Trophoblast cell (in vitro differentiated cells and primary cell): ENCODE measurements at regions not wholly inside any gene's neighbourhood (a gene's known extent, or its start where the extent isn't known, plus 50 kb on each side); places are given as distances from the start of the nearest gene placed in this dataset.

Experiments used
- DNase-seq, 2 donors: peaks; one replicate each; pipeline ENCODE4 v3.0.0-alpha.2; 2016
- H2AFZ ChIP-seq: 2 replicates; pipeline ENCODE4 v1.6.1; 2013; ENCODE audit warnings: low read length, moderate library complexity, mild to moderate bottlenecking; ENCODE audit not compliant: insufficient read depth, poor library complexity
- H2AK5ac ChIP-seq: 2 replicates; pipeline ENCODE4 v1.6.1; 2013; ENCODE audit warnings: mild to moderate bottlenecking, low read length
- H2BK120ac ChIP-seq: 2 replicates; pipeline ENCODE4 v1.6.1; 2013; ENCODE audit warnings: low read length, mild to moderate bottlenecking, moderate library complexity; ENCODE audit not compliant: insufficient read depth, poor library complexity
- H2BK12ac ChIP-seq: 2 replicates; pipeline ENCODE4 v1.6.1; 2013; ENCODE audit warnings: mild to moderate bottlenecking, low read length, moderate library complexity
- H2BK5ac ChIP-seq: 2 replicates; pipeline ENCODE4 v1.6.1; 2013; ENCODE audit warnings: low read length, low read depth, moderate library complexity, mild to moderate bottlenecking; ENCODE audit not compliant: poor library complexity
- H3K14ac ChIP-seq: 2 replicates; pipeline ENCODE4 v1.6.1; 2013; ENCODE audit warnings: mild to moderate bottlenecking, low read length
- H3K18ac ChIP-seq: 2 replicates; pipeline ENCODE4 v1.6.1; 2013; ENCODE audit warnings: mild to moderate bottlenecking, low read length
- H3K23ac ChIP-seq: 2 replicates; pipeline ENCODE4 v1.6.1; 2013; ENCODE audit warnings: low read length
- H3K27ac ChIP-seq: 2 replicates; pipeline ENCODE4 v1.5.1; 2013; ENCODE audit warnings: low read depth, mild to moderate bottlenecking, inconsistent platforms, low read length, moderate library complexity
- H3K27me3 ChIP-seq: 2 replicates; pipeline ENCODE4 v1.6.1; 2013; ENCODE audit warnings: inconsistent platforms, mild to moderate bottlenecking, low read length, moderate library complexity; ENCODE audit not compliant: insufficient read depth
- H3K36me3 ChIP-seq, 2 experiments: 1 replicate in 1 of 2; 2 replicates in 1 of 2; pipeline ENCODE4 v1.6.1; 2013; ENCODE audit warnings: low read length in 2 of 2, mild to moderate bottlenecking in 2 of 2, moderate library complexity in 1 of 2; ENCODE audit not compliant: insufficient read depth in 2 of 2, control insufficient read depth in 1 of 2
- H3K4ac ChIP-seq: 2 replicates; pipeline ENCODE4 v1.6.1; 2013; ENCODE audit warnings: low read depth, mild to moderate bottlenecking, low read length, moderate library complexity
- H3K4me1 ChIP-seq, 2 experiments: 1 replicate in 1 of 2; 2 replicates in 1 of 2; pipeline ENCODE4 v1.6.1; 2013; ENCODE audit warnings: low read length in 2 of 2, mild to moderate bottlenecking in 2 of 2, moderate library complexity in 1 of 2; ENCODE audit not compliant: insufficient read depth in 2 of 2, control insufficient read depth in 1 of 2
- H3K4me2 ChIP-seq: 2 replicates; pipeline ENCODE4 v1.6.1; 2013; ENCODE audit warnings: inconsistent platforms, mild to moderate bottlenecking, low read length, moderate library complexity
- H3K4me3 ChIP-seq: 2 replicates; pipeline ENCODE4 v1.5.1; 2013; ENCODE audit warnings: mild to moderate bottlenecking, low read depth, low read length, inconsistent platforms
- H3K79me1 ChIP-seq: one replicate; pipeline ENCODE4 v1.6.1; 2013; ENCODE audit warnings: low read length
- H3K79me2 ChIP-seq: 2 replicates; pipeline ENCODE4 v1.6.1; 2013; ENCODE audit warnings: low read length, mild to moderate bottlenecking; ENCODE audit not compliant: control insufficient read depth, insufficient read depth, poor library complexity
- H3K9ac ChIP-seq: 2 replicates; pipeline ENCODE4 v1.6.1; 2013; ENCODE audit warnings: mild to moderate bottlenecking, low read length
- H3K9me3 ChIP-seq: 2 replicates; pipeline ENCODE4 v1.6.1; 2013; ENCODE audit warnings: low read depth, mild to moderate bottlenecking, control low read depth, inconsistent platforms, low read length; ENCODE audit not compliant: insufficient read depth
- H4K12ac ChIP-seq: 2 replicates; pipeline ENCODE4 v1.6.1; 2013; ENCODE audit warnings: low read depth, mild to moderate bottlenecking, low read length, moderate library complexity
- H4K8ac ChIP-seq: 2 replicates; pipeline ENCODE4 v1.6.1; 2013; ENCODE audit warnings: low read depth, mild to moderate bottlenecking, low read length, moderate library complexity
- H4K91ac ChIP-seq: one replicate; pipeline ENCODE4 v1.6.1; 2013; ENCODE audit warnings: low read depth, mild to moderate bottlenecking, low read length, moderate library complexity
- WGBS: extraction: QIAGEN DNeasy Blood & Tissue Kit; methylation state at CpG from one replicate; pipeline ENCODE4 v1.1.7; 2013; ENCODE audit warnings: missing lambda C conversion rate; ENCODE audit not compliant: insufficient read length, insufficient coverage; ENCODE audit errors: extremely low coverage; 5-methylcytosine and 5-hydroxymethylcytosine counted together

DNA sequence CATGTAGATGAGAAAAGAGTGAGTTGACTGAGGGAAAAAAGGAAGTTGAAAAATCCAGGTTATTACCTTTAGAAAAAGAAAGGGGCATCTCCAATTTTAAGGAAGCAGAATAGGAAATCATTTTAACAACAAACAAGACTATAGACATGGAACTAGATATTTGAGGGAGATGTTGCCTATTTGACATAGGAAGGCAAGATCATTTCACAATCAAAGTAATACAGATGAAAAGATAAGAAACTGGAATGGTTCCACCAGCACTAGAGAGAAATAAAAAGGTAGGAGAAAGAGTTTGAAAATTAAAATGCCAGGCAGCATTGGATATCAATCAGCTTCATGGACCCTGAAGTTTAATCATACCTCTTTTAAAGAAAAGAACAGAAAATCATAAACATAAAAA lies 881.0 kb upstream of the MGAT4C start:
- H4K8ac ChIP-seq = no peak overlapping the region
- no peak overlapping the region for H3K27ac ChIP-seq
- no peak overlapping the region for H2BK12ac ChIP-seq
- H2AFZ ChIP-seq = no peak overlapping the region
- H3K23ac ChIP-seq = no peak overlapping the region
- no peaks in the 10 kb centered on the region for H3K79me2 ChIP-seq
- H3K79me1 ChIP-seq = peaks cover 3% of the 10 kb centered on the region
- H3K27me3 ChIP-seq = no peaks in the 10 kb centered on the region
- no peak overlapping the region for H3K4me2 ChIP-seq
- H2AK5ac ChIP-seq = no peak overlapping the region
- H3K18ac ChIP-seq = no peak overlapping the region
- no peaks in the 10 kb centered on the region for H3K9me3 ChIP-seq
- H3K36me3 ChIP-seq = no peaks in the 10 kb centered on the region
- H3K4me3 ChIP-seq = no peak overlapping the region
- no peak overlapping the region for H4K91ac ChIP-seq
- no peak overlapping the region for H2BK120ac ChIP-seq
- peaks cover 3 to 4% of the 10 kb centered on the region in 2 experiments for H3K4me1 ChIP-seq
- DNase-seq = no peak
- no peak overlapping the region for H4K12ac ChIP-seq
- H3K9ac ChIP-seq = no peak overlapping the region
- H3K14ac ChIP-seq = no peak overlapping the region
- no peak overlapping the region for H2BK5ac ChIP-seq
- H3K4ac ChIP-seq = no peak overlapping the region

DNA sequence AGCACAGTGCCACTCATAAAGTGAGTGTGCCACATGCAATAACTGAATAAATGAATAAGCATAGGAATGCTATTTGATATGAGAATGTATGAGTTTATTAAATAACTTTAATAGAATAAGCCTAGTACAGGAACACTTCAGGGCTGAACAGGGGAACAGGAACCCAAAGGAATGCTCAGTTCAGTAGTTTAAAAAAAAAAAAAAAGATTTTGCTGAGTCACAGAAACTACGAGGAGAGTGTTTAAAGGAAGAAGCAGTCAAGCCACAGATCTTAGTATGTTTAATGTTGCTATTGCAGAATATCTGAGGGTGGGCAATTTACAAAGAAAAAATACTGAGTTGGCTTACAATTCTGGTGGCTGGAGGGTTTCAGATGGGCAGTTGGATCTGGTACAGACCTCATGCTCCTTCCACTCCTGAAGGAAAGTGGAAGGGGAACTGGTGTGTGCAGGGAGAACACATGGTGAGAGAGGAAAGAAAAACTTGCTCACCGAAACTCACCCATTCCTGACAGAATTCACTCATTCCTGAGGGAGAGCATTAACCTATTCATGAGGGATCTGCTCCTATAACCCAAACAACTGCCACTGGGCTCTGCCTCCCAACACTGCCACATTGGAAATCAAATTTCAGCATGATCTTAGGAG lies 880.3 kb upstream of the MGAT4C start:
- peak overlapping the region; percentile 43 for H2AFZ ChIP-seq
- H4K91ac ChIP-seq = no peak overlapping the region
- H3K23ac ChIP-seq = no peak overlapping the region
- no peak overlapping the region for H4K12ac ChIP-seq
- no peak for DNase-seq
- H3K18ac ChIP-seq = no peak overlapping the region
- peak overlapping the region; percentile 16 for H3K4me2 ChIP-seq
- H3K9me3 ChIP-seq = no peaks in the 10 kb centered on the region
- H3K27me3 ChIP-seq = no peaks in the 10 kb centered on the region
- peak overlapping the region; percentile 26 for H2BK5ac ChIP-seq
- H4K8ac ChIP-seq = no peak overlapping the region
- no peak overlapping the region for H2AK5ac ChIP-seq
- no peaks in the 10 kb centered on the region for H3K79me2 ChIP-seq
- no peak overlapping the region for H3K4ac ChIP-seq
- no CpG with 5 or more reads among the region's 2 CpGs for WGBS
- H3K9ac ChIP-seq = no peak overlapping the region
- H3K4me3 ChIP-seq = no peak overlapping the region
- H2BK120ac ChIP-seq = peak overlapping the region; percentile 85
- H3K14ac ChIP-seq = peak overlapping the region; percentile 17
- H3K79me1 ChIP-seq = peaks cover 3% of the 10 kb centered on the region
- H3K36me3 ChIP-seq = no peaks in the 10 kb centered on the region
- no peak overlapping the region for H3K27ac ChIP-seq
- peaks cover 3 to 4% of the 10 kb centered on the region in 2 experiments for H3K4me1 ChIP-seq
- H2BK12ac ChIP-seq = peak overlapping the region; percentile 42

- no peaks in the 10 kb centered on the region for H3K79me2 ChIP-seq
- no peak overlapping the region for H3K14ac ChIP-seq
- no peaks in the 10 kb centered on the region for H3K36me3 ChIP-seq
- no peak overlapping the region for H3K4me2 ChIP-seq
- DNase-seq = no peak
- H3K27ac ChIP-seq = no peak overlapping the region
- no peak overlapping the region for H4K12ac ChIP-seq
- no peak overlapping the region for H3K23ac ChIP-seq
- no peak overlapping the region for H2AK5ac ChIP-seq
- no peak overlapping the region for H2AFZ ChIP-seq
- H4K91ac ChIP-seq = no peak overlapping the region
- H3K9ac ChIP-seq = no peak overlapping the region
- H4K8ac ChIP-seq = no peak overlapping the region
- H2BK120ac ChIP-seq = no peak overlapping the region
- no peak overlapping the region for H2BK12ac ChIP-seq
- no peak overlapping the region for H3K4ac ChIP-seq
- no peak overlapping the region for H2BK5ac ChIP-seq
- no peaks in the 10 kb centered on the region for H3K9me3 ChIP-seq
- no peaks in the 10 kb centered on the region for H3K27me3 ChIP-seq
- H3K79me1 ChIP-seq = no peaks in the 10 kb centered on the region
- no peaks in the 10 kb centered on the region for H3K4me1 ChIP-seq
- H3K18ac ChIP-seq = no peak overlapping the region
- no peak overlapping the region for H3K4me3 ChIP-seq
Observed at GRCh38 chr12:87127272-87127671, 871.1 kb upstream of the MGAT4C start.

DNA sequence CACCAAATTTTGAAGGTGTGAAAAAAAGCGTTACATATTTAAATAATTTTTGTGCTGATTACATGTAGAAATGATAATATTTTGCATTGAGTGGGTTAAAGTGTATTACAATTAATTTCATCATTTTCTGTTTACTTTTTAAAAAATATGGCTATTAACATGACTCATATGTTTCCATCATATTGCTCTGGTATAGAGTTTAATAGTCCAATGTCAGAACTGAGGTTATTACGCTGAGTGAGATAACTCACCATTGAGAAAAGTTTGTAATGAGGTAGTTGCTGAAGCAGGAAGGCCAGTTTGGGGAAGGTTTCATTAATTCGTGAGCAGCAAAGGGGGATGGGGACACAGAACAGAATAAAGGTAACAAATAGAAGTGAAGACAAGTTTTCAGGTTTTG lies 865.7 kb upstream of the MGAT4C start:
- Histone ChIP-seq H3K4me1 (no peaks in the 10 kb centered on the region), H3K36me3 (no peaks in the 10 kb centered on the region), H3K18ac (no peak overlapping the region), H3K4ac (no peak overlapping the region), H2AK5ac (no peak overlapping the region), H2BK12ac (no peak overlapping the region), H3K79me2 (no peaks in the 10 kb centered on the region), H4K91ac (no peak overlapping the region), H3K9me3 (no peaks in the 10 kb centered on the region), H2BK5ac (no peak overlapping the region), H3K23ac (no peak overlapping the region), H2AFZ (no peak overlapping the region), H3K27me3 (no peaks in the 10 kb centered on the region), H4K12ac (no peak overlapping the region), H3K27ac (no peak overlapping the region), H2BK120ac (no peak overlapping the region), H3K79me1 (no peaks in the 10 kb centered on the region), H3K4me3 (no peak overlapping the region), H3K9ac (no peak overlapping the region), H4K8ac (no peak overlapping the region), H3K4me2 (no peak overlapping the region), H3K14ac (no peak overlapping the region)
- no peak for DNase-seq
- no CpG with 5 or more reads among the region's 3 CpGs for WGBS
